ENCODE measurements at regions not wholly inside any gene's neighbourhood (a gene's known extent, or its start where the extent isn't known, plus 50 kb on each side); places are given as distances from the start of the nearest gene placed in this dataset.

GRCh38 chr10:21405981-21406380 lies 119.5 kb downstream of the SKIDA1 start:
- no peak for DNase-seq (ENCODE audit: low spot score)

GRCh38 chr10:21403256-21404015 lies 122.0 kb downstream of the SKIDA1 start:
- TF ChIP-seq CTCF (IDR thresholded peaks at IDR 0.05; ENCODE audit: extremely low read depth, missing control alignments), result no peak
- no peak for DNase-seq (ENCODE audit: low spot score)

More at GRCh38 chr10:21405981-21406380, 119.5 kb downstream of the SKIDA1 start:
- TF ChIP-seq CTCF (IDR thresholded peaks at IDR 0.05; ENCODE audit: extremely low read depth, missing control alignments), result no peak

- no peak for DNase-seq (ENCODE audit: low spot score)
- no peak for TF ChIP-seq CTCF (IDR thresholded peaks at IDR 0.05; ENCODE audit: extremely low read depth, missing control alignments)
Observed at GRCh38 chr10:21402606-21403083, 122.8 kb downstream of the SKIDA1 start.

GRCh38 chr10:21401196-21401595 lies 124.3 kb downstream of the SKIDA1 start:
- DNase-seq (ENCODE audit: low spot score), result no peak
- TF ChIP-seq CTCF (IDR thresholded peaks at IDR 0.05; ENCODE audit: extremely low read depth, missing control alignments), result no peak

- no peak for DNase-seq (ENCODE audit: low spot score)
- no peak for TF ChIP-seq CTCF (IDR thresholded peaks at IDR 0.05; ENCODE audit: extremely low read depth, missing control alignments)
Observed at GRCh38 chr10:21399392-21400035, 126.0 kb downstream of the SKIDA1 start.

- no peak for DNase-seq (ENCODE audit: low spot score)
- no peak for TF ChIP-seq CTCF (IDR thresholded peaks at IDR 0.05; ENCODE audit: extremely low read depth, missing control alignments)
Observed at GRCh38 chr10:21398563-21399231, 126.8 kb downstream of the SKIDA1 start.

GRCh38 chr10:21396889-21397288 lies 128.6 kb downstream of the SKIDA1 start:
- TF ChIP-seq CTCF (IDR thresholded peaks at IDR 0.05; ENCODE audit: extremely low read depth, missing control alignments), result no peak
- no peak for DNase-seq (ENCODE audit: low spot score)

Measured in GM20000 (cell line).